HG03066 (cell line): ENCODE measurements at regions not wholly inside any gene's neighbourhood (a gene's known extent, or its start where the extent isn't known, plus 50 kb on each side); places are given as distances from the start of the nearest gene placed in this dataset.
"Not testable (repeated sequence)": the region's sequence is repeated elsewhere in the genome, so short reads cannot be mapped to it uniquely, and the experiment has no call there.

ENCODE experiments used
- ATAC-seq: cut with Tn5 transposase; IDR thresholded peaks from one replicate; pipeline ENCODE4 v1.9.1; 2021; ENCODE audit warnings: low read depth; ENCODE audit not compliant: unreplicated experiment

DNA sequence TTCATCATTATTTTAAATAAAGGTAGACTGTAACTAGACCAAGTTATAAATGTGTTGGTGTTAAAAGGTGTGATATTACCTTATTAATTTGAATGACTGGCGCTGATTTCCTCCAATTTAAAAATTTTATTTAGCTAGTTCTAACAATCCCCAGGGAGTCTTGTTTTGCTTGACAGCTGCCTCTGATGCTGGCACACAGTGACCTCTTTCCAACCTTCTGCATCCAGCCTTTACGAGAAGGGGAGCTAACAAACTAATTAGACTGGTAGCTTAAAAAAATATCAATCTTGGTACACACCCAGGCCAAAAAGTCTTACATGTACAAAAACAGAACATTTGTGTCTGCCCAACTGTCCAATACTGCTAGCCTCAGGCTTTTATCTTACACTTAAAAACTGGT is 51.8 kb upstream of the ENPEP start:
- no peak for ATAC-seq

GRCh38 chr4:110418641-110419040 is 57.3 kb upstream of the ENPEP start:
- no peak for ATAC-seq

- ATAC-seq = no peak
Observed at GRCh38 chr4:110417136-110417535, 58.8 kb upstream of the ENPEP start.

DNA sequence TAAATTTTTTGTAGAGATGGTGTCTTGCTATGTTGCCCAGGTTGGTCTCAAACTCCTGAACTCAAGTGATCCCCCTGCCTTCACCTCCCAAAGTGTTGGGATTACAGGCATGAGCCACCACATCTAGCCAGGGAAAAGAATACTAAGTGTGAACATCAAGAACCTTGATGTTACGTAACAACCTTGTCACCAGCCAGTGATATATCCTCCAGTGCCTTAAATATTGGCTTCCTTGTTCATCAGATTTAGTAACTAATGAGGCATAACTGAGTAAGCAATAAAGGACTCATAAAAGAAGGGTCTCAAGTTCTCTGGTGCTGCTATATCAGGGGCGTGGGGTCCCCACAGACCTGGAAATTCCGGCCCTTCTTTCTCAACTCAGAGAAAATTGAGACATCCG is 60.5 kb upstream of the ENPEP start:
- no peak for ATAC-seq

DNA sequence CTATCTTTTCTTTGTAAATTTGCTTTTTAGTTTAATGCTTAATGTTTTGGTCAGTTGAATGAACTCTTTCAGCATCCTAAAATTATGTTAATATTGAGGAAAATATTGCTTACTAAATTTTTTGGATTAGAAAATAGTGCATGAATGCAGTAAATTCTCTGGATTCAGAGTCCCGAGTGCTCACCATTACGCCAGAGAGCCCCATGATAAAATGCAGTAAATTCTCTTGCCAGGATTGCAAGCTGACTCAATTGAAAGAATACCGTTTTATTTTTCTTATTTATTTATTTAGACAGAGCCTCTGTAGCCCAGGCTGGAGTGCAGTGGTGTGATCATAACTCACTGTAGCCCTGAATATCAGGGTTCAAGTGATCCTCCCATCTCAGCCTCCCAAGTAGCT is 60.9 kb upstream of the ENPEP start:
- ATAC-seq = no peak

DNA sequence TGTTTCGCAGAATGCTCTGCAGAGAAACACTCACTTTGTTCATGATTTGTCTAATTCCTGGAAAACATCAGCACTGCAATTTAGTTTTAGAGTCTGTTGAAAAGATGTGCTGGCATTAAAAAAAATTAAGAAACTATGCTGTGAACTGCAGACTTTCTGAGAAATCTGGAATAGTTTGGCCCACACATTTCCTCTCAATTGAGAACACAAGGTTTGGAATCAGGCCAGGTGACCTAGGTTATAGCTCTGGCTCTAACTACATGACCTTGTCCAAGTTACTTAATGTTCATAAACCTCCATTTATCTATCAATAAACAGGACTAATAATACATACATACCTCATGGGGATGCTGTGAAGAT is 61.4 kb upstream of the ENPEP start:
- ATAC-seq = no peak

GRCh38 chr4:110413807-110414560 is 62.0 kb upstream of the ENPEP start:
- ATAC-seq = not testable (repeated sequence)

GRCh38 chr4:110412354-110413065 is 63.4 kb upstream of the ENPEP start:
- no peak for ATAC-seq

DNA sequence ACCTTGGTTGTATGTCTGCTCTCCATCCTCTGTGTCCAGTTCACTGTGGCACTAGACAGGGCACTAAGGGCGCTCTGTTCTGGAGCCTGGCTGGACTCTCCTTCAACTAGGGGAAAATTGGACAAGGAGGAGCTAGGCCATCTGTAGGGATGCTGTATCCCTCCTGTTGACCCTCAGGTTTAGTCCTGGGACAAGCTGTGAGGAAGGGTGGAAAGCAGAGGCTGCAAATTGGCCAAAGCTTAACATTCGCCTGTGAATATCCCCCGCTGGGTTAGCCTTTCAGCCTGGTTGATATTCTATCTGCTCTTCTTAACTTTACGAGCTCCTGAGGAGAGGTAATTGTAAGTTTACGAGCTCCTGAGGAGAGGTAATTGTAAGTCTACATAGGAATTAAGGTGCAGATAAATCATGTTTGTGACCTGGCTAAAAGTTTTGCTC is 64.4 kb upstream of the ENPEP start:
- ATAC-seq = no peak

DNA sequence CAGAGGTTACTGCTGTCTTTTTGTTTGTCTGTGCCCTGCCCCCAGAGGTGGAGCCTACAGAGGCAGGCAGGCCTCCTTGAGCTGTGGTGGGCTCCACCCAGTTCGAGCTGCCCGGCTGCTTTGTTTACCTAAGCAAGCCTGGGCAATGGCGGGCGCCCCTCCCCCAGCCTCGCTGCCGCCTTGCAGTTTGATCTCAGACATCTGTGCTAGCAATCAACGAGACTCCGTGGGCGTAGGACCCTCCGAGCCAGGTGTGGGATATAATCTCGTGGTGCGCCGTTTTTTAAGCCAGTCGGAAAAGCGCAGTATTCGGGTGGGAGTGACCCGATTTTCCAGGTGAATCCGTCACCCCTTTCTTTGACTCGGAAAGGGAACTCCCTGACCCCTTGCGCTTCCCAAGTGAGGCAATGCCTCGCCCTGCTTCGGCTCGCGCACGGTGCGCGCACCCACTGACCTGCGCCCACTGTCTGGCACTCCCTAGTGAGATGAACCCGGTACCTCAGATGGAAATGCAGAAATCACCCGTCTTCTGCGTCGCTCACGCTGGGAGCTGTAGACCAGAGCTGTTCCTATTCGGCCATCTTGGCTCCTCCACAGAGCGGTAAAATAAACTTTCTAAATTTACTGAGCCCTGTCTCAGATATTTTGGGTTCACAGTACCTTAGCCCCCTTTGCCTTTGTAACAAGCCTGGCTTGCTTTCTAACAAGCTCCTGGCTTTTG is 64.9 kb upstream of the ENPEP start:
- not testable (repeated sequence) for ATAC-seq

- no peak for ATAC-seq
Observed at GRCh38 chr4:110400086-110400485, 75.9 kb upstream of the ENPEP start.

- not testable (repeated sequence) for ATAC-seq
Observed at GRCh38 chr4:110399046-110399445, 76.9 kb upstream of the ENPEP start.

- no peak for ATAC-seq
Observed at GRCh38 chr4:110396963-110397362, 79.0 kb upstream of the ENPEP start.

DNA sequence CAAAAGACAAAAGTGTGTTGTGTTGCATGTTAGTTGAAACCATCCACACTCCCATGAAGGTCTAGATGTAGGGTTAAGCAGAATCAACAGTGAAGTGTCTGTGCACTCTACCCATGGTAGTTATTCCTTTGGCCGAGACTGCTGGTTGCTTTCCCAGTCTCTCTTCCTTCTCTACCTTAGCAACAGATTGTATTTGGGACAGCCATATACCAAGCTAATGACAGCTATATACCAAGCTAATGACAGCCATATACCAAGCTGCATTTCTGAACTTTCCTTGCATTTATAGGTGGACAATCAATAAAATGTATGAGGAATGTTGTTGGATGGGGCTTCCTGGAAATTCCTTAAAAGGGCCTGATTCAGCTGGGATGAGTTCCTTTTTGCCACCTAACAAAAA is 80.5 kb upstream of the ENPEP start:
- no peak for ATAC-seq

DNA sequence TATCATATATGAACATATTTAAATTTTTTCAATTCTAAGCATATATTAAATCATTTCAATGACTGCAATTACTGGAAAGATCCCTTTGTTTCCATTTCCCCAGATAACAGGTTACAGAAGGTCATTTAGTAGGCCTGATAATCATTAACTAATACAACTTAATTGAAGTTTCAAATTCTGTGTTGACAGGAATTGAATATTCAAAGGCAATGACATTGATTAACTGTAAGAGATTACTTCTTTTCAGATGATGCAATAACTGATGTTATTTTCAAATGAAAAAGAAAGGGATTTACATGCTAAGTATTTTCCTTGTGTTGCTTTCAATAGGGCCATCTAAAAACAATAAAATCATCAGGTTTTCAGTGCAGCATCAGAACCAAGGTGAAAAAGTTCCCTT is 81.1 kb upstream of the ENPEP start:
- ATAC-seq = no peak

DNA sequence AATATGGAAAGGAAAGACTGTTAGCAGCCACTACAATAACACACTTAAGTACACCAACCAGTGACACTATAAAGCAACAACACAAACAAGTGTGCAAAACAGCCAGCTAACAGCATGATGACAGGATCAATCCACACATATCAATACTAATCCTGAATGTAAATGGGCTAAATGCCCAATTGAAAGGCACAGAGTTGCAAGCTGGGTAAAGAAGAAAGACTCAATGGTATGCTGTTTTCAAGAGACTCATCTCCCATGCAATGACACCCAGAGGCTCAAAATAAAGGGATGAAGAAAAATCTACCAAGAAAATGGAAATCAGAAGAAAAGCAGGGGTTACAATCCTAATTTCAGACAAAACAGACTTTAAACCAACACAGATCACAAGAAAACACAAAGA is 94.2 kb upstream of the ENPEP start:
- ATAC-seq = no peak

DNA sequence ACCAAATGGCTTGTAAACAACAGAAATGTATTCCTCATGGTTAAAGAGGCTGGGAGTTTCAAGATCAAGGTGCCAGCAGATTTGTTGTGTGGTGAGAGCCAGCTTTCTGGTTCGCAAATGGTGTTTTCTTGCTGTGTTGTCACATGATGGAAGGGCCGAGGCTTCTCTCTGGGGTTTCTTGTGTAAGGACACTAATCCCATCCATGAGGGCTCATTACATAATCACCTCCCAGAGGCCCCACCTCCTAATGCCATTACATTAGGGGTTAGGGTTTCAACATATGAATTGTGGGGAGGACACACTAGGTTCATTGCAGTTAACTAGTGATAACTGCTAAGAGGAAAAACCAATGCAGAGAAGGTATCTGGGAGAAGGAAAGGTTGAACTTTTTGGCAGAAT is 103.5 kb upstream of the ENPEP start:
- no peak for ATAC-seq

DNA sequence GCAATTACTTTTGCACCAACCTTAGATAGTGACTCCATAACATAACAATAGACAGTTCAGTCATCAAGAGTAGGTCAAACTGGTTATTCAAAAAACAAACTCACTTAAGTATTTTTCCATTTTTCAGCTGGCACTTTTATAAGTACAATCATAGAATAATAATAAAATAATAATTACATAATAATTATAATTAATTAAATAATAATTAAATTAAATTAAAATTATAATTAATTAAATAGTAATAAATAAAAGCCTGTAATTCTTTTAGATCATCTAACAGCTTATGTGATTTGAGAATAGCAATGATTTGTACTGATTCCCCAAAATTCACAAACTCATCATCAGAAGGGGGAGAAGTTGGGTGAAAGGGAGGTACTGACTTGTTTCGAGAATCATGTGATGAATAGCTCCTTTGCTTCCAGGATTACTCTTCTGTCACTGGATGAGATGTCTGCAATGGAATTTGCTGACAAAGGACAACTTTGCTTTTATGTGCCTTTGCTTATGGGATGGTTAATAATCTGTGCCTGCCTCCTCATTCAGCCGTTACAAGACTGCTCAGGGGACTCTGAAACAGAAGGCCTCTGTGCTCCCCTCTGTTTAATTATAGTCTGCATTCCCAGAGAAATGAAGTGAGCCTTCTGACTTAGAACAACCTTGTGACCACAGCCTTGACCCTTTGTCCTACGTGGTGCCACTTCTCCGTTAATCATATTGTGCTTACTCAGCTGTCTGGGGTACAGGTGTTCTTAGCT is 104.8 kb upstream of the ENPEP start:
- no peak for ATAC-seq

GRCh38 chr4:110368409-110368808 is 107.5 kb upstream of the ENPEP start:
- no peak for ATAC-seq

GRCh38 chr4:110367156-110367555 is 108.8 kb upstream of the ENPEP start:
- ATAC-seq = no peak

DNA sequence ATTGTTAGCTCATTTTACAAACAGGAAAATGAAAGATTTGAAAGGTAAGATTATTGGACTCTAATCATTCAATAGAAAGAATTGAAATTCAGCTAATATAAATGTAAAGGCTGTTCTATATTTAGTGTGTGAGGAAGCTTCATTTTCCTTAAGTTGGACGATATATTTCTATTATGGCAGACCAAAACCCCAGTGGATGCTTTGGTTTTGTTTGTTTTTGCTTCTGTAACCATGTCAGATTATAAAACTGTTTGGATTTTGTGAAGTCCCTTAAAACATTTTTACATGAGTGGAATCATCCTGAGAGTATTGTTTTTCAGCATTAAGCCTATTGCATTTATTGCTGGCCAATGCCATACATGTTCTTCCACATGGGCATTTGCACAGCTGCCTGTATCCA is 110.2 kb upstream of the ENPEP start:
- ATAC-seq = no peak
